IMR-90 (cell line): ENCODE measurements at regions not wholly inside any gene's neighbourhood (a gene's known extent, or its start where the extent isn't known, plus 50 kb on each side); places are given as distances from the start of the nearest gene placed in this dataset.

Experiments
- ATAC-seq: fragments of 200-7000 bp; cut with Tn5 transposase; 2 replicates; pipeline ENCODE4 v1.9.1; 2020; ENCODE audit warnings: low read depth, mild to moderate bottlenecking, moderate library complexity
- BruUV-seq: library from RNA; stranded (reverse); fragments of 400-500 nt; replicated peaks from 2 replicates; lab custom pipeline; 2021; lab: Mats Ljungman, UMichigan
- CTCF ChIA-PET: fragments of 300-600 bp; formaldehyde crosslinking; extraction: SDS; loops from one replicate; lab custom pipeline; 2021; ENCODE audit warnings: antibody characterized with exemption; lab: Yijun Ruan, JAX
- POLR2A ChIA-PET: fragments of 300-600 bp; sonication (Branson Sonifier 250); formaldehyde crosslinking; loops from one replicate; lab custom pipeline; 2022; ENCODE audit warnings: antibody characterized with exemption; ENCODE audit not compliant: unreplicated experiment; lab: Charles Lee
- DNase-seq: peaks from one replicate; pipeline ENCODE4 v3.0.0; 2013
- H2AFZ ChIP-seq: replicated peaks from 2 replicates; pipeline ENCODE3; 2013; ENCODE audit warnings: low read length, mild to moderate bottlenecking; ENCODE audit not compliant: poor library complexity
- H2AK5ac ChIP-seq: 2 replicates; pipeline ENCODE4 v1.6.1; 2013; ENCODE audit warnings: low read depth, low read length, inconsistent platforms
- H2AK9ac ChIP-seq: replicated peaks from 2 replicates; pipeline ENCODE3; 2013; ENCODE audit warnings: mild to moderate bottlenecking, low read depth, low read length, moderate library complexity; ENCODE audit not compliant: poor library complexity
- H2BK120ac ChIP-seq: 2 replicates; pipeline ENCODE4 v1.6.1; 2013; ENCODE audit warnings: low read depth, low read length, inconsistent platforms
- H2BK15ac ChIP-seq: 3 replicates; pipeline ENCODE4 v1.6.1; 2013; ENCODE audit warnings: low read depth, low read length, inconsistent platforms
- H2BK20ac ChIP-seq: 2 replicates; pipeline ENCODE4 v1.6.1; 2013; ENCODE audit warnings: low read depth, mild to moderate bottlenecking, inconsistent platforms, low read length, moderate library complexity
- H2BK5ac ChIP-seq: 2 replicates; pipeline ENCODE4 v1.6.1; 2013; ENCODE audit warnings: mild to moderate bottlenecking, low read depth, low read length, inconsistent platforms; ENCODE audit not compliant: poor library complexity, severe bottlenecking
- H3K14ac ChIP-seq: replicated peaks from 2 replicates; pipeline ENCODE4 v1.6.1; 2013; ENCODE audit warnings: low read depth, low read length, inconsistent platforms
- H3K18ac ChIP-seq: 2 replicates; pipeline ENCODE4 v1.6.1; 2013; ENCODE audit warnings: low read depth, low read length, control low read depth
- H3K23ac ChIP-seq: 2 replicates; pipeline ENCODE4 v1.6.1; 2013; ENCODE audit warnings: low read depth, low read length, inconsistent platforms
- H3K27ac ChIP-seq: 2 replicates; pipeline ENCODE4 v1.5.1; 2013; ENCODE audit warnings: mild to moderate bottlenecking, control low read depth, low read length; ENCODE audit not compliant: insufficient read depth
- H3K27me3 ChIP-seq: 2 replicates; pipeline ENCODE4 v1.6.1; 2013; ENCODE audit warnings: low read length; ENCODE audit not compliant: control insufficient read depth, insufficient read depth
- H3K36me3 ChIP-seq: 2 replicates; pipeline ENCODE4 v1.6.1; 2013; ENCODE audit warnings: low read length, mixed read lengths; ENCODE audit not compliant: control insufficient read depth, insufficient read depth
- H3K4ac ChIP-seq: 2 replicates; pipeline ENCODE4 v1.6.1; 2013; ENCODE audit warnings: low read depth, low read length, inconsistent platforms
- H3K4me1 ChIP-seq: 2 replicates; pipeline ENCODE4 v1.6.1; 2013; ENCODE audit warnings: low read length, mixed read lengths; ENCODE audit not compliant: control insufficient read depth, insufficient read depth
- H3K4me2 ChIP-seq: 2 replicates; pipeline ENCODE4 v1.6.1; 2013; ENCODE audit warnings: low read depth, mild to moderate bottlenecking, control low read depth, low read length, moderate library complexity
- H3K4me3 ChIP-seq: 2 replicates; pipeline ENCODE4 v1.5.1; 2013; ENCODE audit warnings: low read depth, mild to moderate bottlenecking, control low read depth, low read length, moderate library complexity; ENCODE audit not compliant: insufficient read depth
- H3K56ac ChIP-seq: 2 replicates; pipeline ENCODE4 v1.6.1; 2013; ENCODE audit warnings: low read length, inconsistent platforms; ENCODE audit not compliant: insufficient read depth; ENCODE audit errors: extremely low read depth
- H3K79me1 ChIP-seq, 2 experiments: 2 replicates each; pipeline ENCODE4 v1.6.1; 2013; ENCODE audit warnings: low read length in 2 of 2, inconsistent platforms in 1 of 2, low read depth in 1 of 2
- H3K9ac ChIP-seq: 2 replicates; pipeline ENCODE4 v1.6.1; 2013; ENCODE audit warnings: low read depth, low read length, control low read depth
- H3K9me1 ChIP-seq: 2 replicates; pipeline ENCODE4 v1.6.1; 2013; ENCODE audit warnings: low read length, inconsistent platforms; ENCODE audit not compliant: insufficient read depth
- H3K9me3 ChIP-seq: 2 replicates; pipeline ENCODE4 v1.6.1; 2013; ENCODE audit warnings: low read length; ENCODE audit not compliant: control insufficient read depth, insufficient read depth
- H4K20me1 ChIP-seq: 2 replicates; pipeline ENCODE4 v1.6.1; 2013; ENCODE audit warnings: low read length, inconsistent platforms; ENCODE audit not compliant: insufficient read depth
- H4K5ac ChIP-seq: 2 replicates; pipeline ENCODE4 v1.6.1; 2013; ENCODE audit warnings: mild to moderate bottlenecking, low read depth, low read length, control low read depth
- H4K8ac ChIP-seq, 2 experiments: 2 replicates each; pipeline ENCODE4 v1.6.1; 2013; ENCODE audit warnings: low read depth in 2 of 2, low read length in 2 of 2, control low read depth in 1 of 2, inconsistent platforms in 1 of 2
- H4K91ac ChIP-seq: 2 replicates; pipeline ENCODE4 v1.6.1; 2013; ENCODE audit warnings: low read depth, low read length, inconsistent platforms; ENCODE audit not compliant: insufficient read depth
- CEBPB ChIP-seq: IDR thresholded peaks from 2 replicates; pipeline ENCODE4 v1.6.1; 2012; ENCODE audit warnings: low read depth, low read length, improper control_type of control experiment
- MXI1 ChIP-seq: IDR thresholded peaks from 2 replicates; pipeline ENCODE4 v1.6.1; 2012; ENCODE audit warnings: low read depth, mild to moderate bottlenecking, low read length, moderate library complexity, borderline replicate concordance
- WGBS, 2 experiments: methylation state at CpG; one replicate each; pipeline versions ENCODE4 v1.1.5 to v1.1.7; 2013; ENCODE audit warnings: missing lambda C conversion rate in 2 of 2; ENCODE audit not compliant: insufficient read length in 1 of 2; ENCODE audit errors: extremely low coverage in 2 of 2; 5-methylcytosine and 5-hydroxymethylcytosine counted together
- dilution Hi-C: fragments of 300-500 bp; cut with HindIII; formaldehyde crosslinking; loops from one replicate; pipeline ENCODE4 v1.14.3; 2018; ENCODE audit warnings: low sequenced_read_pairs; ENCODE audit not compliant: unreplicated experiment
- in situ Hi-C: fragments of 300-500 bp; cut with MboI; formaldehyde crosslinking; loops from 3 replicates; pipeline ENCODE4 v1.14.3; 2019; ENCODE audit warnings: low sequenced_read_pairs, inconsistent platforms, mixed read lengths
- intact Hi-C: fragments of 100-400 bp; cut with micrococcal nuclease; formaldehyde crosslinking; loops from 2 replicates; pipeline ENCODE4 v1.10.0; 2022

DNA sequence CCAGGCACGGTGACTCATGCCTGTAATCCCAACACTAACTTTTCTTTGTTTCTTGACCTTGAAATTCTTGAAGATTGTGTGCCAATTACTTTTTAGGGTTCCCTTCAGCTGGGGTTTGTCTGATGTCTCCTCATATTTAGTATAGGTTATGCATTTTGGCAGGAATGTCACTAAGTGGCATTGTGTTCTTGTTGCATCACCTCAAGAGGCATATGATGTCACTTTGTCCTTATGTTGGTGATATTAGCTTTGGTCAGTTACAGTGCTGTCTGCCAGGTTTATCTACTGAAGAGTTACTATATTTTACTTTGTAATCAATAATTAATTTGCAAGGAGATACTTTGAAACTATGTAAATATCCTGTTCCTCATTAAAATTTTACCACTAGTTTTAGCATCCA, 61.0 kb upstream of the BTG1 start:
- DNase-seq (no peak), ATAC-seq (no peak)
- no peak overlapping the region for H3K56ac ChIP-seq
- H4K5ac ChIP-seq: no peak overlapping the region
- POLR2A ChIA-PET: no interaction called here
- intact Hi-C loops (no loop called here), dilution Hi-C loops (no loop called here), in situ Hi-C loops (no loop called here)
- no peak overlapping the region for H3K4me2 ChIP-seq
- no peak overlapping the region for H2BK20ac ChIP-seq
- H3K4me3 ChIP-seq: no peak overlapping the region
- no peaks in the 10 kb centered on the region for H3K9me1 ChIP-seq
- H4K91ac ChIP-seq: no peak overlapping the region
- no peak overlapping the region for H3K27ac ChIP-seq
- H3K79me1 ChIP-seq: no peaks in the 10 kb centered on the region
- no CpG with 5 or more reads among the region's 1 CpG for WGBS, 2 experiments
- no peak overlapping the region for H3K4ac ChIP-seq
- no peak overlapping the region for H2BK120ac ChIP-seq
- no peak overlapping the region for H2BK15ac ChIP-seq
- H3K36me3 ChIP-seq: no peaks in the 10 kb centered on the region
- no peaks in the 10 kb centered on the region for H3K9me3 ChIP-seq
- no TSS peak for BruUV-seq
- no peaks in the 10 kb centered on the region for H3K27me3 ChIP-seq
- no peaks in the 10 kb centered on the region for H4K20me1 ChIP-seq
- no peak overlapping the region for H3K18ac ChIP-seq
- no peak overlapping the region for H2AK9ac ChIP-seq
- H3K9ac ChIP-seq: no peak overlapping the region
- H2BK5ac ChIP-seq: no peak overlapping the region
- H3K4me1 ChIP-seq: no peaks in the 10 kb centered on the region; the same call in 1 of the 2 replicates
- H2AFZ ChIP-seq: no peak overlapping the region
- H4K8ac ChIP-seq: no peak overlapping the region
- no peak overlapping the region for H3K14ac ChIP-seq
- TF ChIP-seq MXI1: no peak
- no peak for TF ChIP-seq CEBPB
- H3K23ac ChIP-seq: no peak overlapping the region
- H2AK5ac ChIP-seq: no peak overlapping the region
- CTCF ChIA-PET: interaction anchor here (1.2 kb wide), 1 partner anchor 37 kb away, joined by 3 read pairs; no protein-coding TSS in a partner anchor
